DMS153 (cell line): ENCODE measurements at regions not wholly inside any gene's neighbourhood (a gene's known extent, or its start where the extent isn't known, plus 50 kb on each side); places are given as distances from the start of the nearest gene placed in this dataset.
"Not testable (repeated sequence)": the region's sequence is repeated elsewhere in the genome, so short reads cannot be mapped to it uniquely, and the experiment has no call there.

Experiments used
- DNase-seq: peaks from one replicate; lab custom pipeline; 2025; lab: John Stamatoyannopoulos, UW

GRCh38 chr9:33690143-33690933, 105.0 kb upstream of the PRSS3 start:
- DNase-seq, result peak; percentile 83

- DNase-seq, result no peak
Measured at GRCh38 chr9:33695299-33695698, 100.1 kb upstream of the PRSS3 start.

GRCh38 chr9:33695856-33696255, 99.5 kb upstream of the PRSS3 start:
- DNase-seq, result no peak

DNA sequence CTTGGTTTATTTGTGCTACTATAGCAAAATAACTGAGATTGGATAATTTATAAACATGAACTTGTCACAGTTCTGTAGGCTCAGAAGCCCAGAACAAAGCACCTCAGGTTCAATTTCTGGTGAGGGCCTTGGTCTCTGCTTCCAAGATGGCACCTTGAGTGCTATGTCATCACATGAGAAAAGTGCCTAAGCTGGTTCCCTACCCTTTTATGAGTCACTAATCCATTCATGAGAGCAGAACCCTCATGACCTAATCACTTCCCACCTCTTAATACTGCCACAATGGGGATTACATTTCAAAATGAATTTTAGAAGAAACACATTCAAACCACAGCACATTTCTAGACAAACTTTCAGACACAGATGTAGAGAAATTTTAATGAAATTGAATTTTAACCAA, 98.2 kb upstream of the PRSS3 start:
- DNase-seq, result no peak

DNA sequence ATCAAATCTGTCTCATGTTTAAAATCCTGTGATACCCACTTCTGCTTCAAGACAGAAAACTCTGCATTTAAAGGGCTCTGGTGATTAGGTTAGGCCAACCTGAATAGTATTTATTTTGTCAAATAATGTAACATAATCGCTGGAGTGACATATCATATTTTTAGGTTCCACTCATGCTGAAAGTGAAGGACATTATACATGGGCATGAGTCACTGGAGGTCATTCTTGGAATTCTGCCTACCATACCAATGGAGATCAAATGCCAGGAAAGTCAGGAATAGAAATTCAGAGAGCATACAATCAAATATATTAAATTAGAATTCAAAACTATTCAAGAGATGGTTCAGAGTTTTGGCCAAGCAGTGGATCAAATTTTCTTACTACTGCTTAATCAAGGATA, 97.1 kb upstream of the PRSS3 start:
- DNase-seq, result no peak

DNA sequence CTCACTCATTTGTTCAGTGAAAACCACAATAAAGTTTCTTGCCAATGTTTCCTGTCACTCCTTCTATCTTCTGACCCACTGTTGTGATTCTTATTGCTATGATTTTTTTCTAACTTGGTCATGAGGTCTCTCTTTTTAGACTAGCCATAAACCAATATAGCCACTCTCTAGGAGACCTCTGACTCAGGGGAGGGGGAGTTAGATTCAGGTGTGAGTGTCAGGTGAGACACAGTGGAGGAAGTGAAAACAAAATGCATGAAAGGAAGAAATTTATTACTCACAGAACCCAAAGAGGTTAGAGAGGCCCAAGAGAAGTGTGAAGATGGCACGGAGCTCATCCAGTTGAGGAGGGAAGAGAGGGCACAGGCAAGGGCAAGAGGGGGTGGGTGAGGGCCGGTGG, 94.4 kb upstream of the PRSS3 start:
- not testable (repeated sequence) for DNase-seq

GRCh38 chr9:33703430-33704102, 91.8 kb upstream of the PRSS3 start:
- no peak for DNase-seq

DNA sequence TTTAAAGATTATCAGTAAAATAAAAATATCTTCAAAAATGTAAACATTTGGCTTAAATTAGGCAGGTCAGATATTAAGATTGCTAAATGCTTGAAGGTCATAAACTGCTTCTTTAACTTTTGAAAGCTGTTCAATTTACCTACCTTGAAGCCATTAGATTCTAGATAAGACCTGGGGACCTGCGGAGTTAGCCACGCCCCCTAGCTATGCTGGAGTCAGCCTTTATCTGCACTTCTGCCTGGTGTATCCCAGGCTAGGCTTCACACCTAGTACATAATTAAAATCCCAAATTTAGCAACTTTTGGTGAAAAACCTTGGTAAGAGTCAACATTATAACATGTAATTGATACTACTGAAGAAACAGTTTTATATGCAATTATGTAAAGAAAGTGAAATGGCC, 89.9 kb upstream of the PRSS3 start:
- not testable (repeated sequence) for DNase-seq

GRCh38 chr9:33708441-33708840, 86.9 kb upstream of the PRSS3 start:
- no peak for DNase-seq

DNA sequence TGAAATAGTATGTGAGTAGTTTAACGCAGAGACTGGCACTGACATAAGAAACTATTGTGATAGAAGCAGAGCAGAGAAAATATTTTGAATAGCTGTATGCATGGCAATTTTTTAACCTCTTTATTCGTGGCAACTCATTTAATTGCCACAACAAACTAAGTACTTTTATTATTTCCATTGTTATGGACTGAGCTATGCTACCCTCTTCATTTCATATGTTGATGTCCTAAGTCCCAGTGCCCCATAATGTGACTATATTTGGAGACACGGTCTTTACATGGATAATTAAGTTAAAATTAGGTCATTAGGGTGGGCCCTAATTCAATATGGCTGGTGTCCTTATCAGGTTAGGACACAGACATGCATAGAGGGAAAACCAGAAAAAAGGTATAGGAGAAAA, 86.1 kb upstream of the PRSS3 start:
- no peak for DNase-seq

- DNase-seq, result not testable (repeated sequence)
Measured at GRCh38 chr9:33711418-33711817, 83.9 kb upstream of the PRSS3 start.

GRCh38 chr9:33714989-33715388, 80.4 kb upstream of the PRSS3 start:
- no peak for DNase-seq

- no peak for DNase-seq
Measured at GRCh38 chr9:33718987-33719386, 76.4 kb upstream of the PRSS3 start.

DNA sequence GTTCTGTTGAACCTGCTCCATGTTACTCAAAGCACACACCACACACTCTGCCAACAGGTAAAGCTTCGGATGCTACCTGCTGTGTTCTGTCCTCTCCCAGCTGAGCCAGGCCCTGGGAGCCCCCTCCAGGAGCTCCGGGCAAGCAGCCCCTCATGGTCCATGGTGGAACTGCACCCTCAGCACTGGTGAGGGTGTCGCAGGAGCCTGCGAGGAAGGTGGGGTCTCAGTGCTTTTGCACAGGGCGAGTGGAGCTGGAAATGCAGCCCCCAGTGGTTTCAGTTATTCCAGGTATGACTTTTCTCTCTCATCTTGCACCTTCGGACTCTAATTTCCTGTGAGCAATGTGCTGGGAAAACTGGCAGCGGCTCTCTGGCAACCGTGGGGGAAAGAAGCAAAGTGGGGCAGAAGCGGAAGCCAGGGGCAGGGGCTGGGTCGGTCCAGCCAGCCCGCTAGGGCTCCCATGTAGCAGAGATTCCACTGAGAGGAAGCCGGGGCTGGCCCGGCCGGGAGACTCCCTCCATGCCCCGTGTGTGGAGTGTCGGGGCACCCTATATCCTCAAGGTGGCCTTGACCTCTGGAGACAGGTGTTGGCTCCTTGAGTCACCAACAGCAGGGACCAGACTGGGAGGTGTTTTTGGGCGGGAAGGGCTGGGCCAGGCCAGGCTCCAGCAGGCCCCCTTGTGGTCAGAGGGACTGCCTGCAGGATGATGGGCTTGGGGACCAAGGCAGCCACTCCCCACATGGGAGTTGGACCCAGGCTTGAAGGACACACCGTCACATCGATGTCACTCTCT, 75.6 kb upstream of the PRSS3 start:
- DNase-seq, result no peak

- DNase-seq, result peak; percentile 71
Measured at GRCh38 chr9:33721674-33722358, 73.5 kb upstream of the PRSS3 start.

- DNase-seq, result no peak
Measured at GRCh38 chr9:33722359-33722675, 73.0 kb upstream of the PRSS3 start.

DNA sequence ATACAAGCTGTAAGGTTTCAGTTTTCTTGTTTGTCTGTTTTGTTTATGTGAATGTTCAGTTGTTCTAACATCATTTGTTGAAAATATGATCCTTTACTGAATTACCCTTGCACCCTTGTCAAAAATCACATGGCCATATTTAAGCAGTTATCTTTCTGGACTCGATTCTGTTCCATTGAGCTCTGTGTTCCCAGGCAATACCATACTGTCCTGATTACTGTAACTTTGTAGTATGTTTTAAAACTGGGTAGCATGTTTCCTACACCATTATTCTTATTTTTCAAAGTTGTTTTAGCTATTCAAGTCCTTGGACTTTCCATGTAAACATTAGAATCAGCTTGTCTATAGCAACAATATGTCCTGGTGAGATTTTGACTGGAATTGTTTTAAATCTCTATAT, 66.7 kb upstream of the PRSS3 start:
- DNase-seq, result no peak

DNA sequence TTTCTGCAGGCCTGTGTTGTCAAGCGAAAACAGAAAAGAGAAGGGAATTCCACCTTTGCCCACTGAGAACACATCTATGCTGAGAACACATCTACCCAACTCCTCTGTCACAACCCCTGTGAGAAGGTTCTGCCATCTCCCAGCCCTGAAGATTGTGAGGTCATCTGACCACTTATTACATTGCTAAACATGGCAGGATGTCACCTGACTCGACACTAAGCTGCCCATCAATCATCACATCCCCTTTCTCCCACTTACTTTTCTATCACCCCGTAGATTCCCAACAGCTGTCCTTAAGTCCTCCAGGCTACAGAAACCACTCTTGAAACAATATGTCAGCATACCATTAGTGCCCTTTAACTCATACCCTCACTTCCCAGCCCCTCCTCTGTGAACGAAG, 64.2 kb upstream of the PRSS3 start:
- DNase-seq, result no peak

- no peak for DNase-seq
Measured at GRCh38 chr9:33731625-33732024, 63.7 kb upstream of the PRSS3 start.

- not testable (repeated sequence) for DNase-seq
Measured at GRCh38 chr9:33734247-33734940, 61.0 kb upstream of the PRSS3 start.

DNA sequence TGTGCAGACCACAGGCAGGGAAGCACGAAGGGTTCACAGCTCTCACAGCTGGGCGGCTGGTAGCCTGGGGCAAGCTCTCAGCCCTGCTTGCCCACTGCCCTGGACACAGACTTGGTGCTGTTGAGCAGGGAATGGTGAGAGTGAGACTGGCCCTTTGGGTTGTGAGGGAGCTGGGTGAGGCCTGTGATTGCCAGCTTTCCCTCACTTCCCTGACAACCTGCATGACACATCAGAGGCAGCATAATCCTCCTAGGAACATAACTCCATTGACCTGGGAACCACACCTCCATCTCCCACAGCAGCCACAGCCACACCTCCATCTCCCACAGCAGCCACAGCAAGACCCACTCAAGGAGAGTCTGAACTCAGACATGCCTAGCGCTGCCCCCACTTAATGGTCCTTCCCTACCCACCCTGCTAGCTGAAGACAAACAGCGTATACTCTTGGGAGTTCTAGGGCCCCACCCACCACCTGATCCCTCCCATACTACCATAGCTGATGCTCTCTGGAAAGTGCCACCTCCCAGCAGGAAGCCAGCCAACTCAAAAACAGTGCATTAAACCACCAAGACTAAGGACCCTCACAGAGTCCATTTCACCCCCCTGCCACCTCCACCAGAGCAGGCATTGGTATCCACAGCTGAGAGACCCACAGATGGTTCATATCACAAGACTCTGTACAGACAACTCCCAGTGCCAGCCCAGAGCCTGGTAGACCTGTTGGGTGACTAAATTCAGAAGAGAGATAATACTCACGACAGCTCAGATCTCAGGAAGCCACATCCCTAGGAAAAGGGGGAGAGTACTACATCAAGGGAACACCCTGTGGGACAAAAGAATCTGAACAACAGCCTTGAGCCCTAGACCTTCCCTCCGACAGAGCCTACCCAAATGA, 60.2 kb upstream of the PRSS3 start:
- not testable (repeated sequence) for DNase-seq
